ENCODE measurements at regions not wholly inside any gene's neighbourhood (a gene's known extent, or its start where the extent isn't known, plus 50 kb on each side); places are given as distances from the start of the nearest gene placed in this dataset.

DNA sequence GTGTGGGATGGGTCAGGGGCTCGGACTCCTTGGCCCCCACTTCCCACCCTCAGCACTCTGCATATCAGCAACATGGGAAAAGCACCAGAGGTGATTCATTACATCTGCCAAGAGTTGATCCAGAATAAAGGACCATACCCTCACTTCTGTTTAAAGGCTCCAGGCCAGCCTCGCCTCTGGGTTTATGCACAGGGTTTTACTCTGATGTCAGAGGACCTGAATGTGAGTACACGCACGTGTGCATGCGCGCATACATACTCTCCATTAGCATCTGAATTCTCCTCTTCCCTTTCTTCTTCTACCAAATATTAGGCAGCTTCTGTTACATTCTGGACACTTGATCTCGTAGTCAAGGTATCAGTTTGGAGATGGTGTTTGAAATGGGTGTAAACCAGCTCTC, 114.7 kb upstream of the SPTLC3 start:
- H3K27me3 ChIP-seq = no peaks in the 10 kb centered on the region
- no peak for DNase-seq (ENCODE audit: low spot score in 2 of 2)
- H3K4me3 ChIP-seq = no peak overlapping the region
- no peaks in the 10 kb centered on the region for H3K9me3 ChIP-seq
- no peaks in the 10 kb centered on the region for H3K36me3 ChIP-seq
- no peaks in the 10 kb centered on the region for H3K4me1 ChIP-seq
- TF ChIP-seq, protein P1, sequence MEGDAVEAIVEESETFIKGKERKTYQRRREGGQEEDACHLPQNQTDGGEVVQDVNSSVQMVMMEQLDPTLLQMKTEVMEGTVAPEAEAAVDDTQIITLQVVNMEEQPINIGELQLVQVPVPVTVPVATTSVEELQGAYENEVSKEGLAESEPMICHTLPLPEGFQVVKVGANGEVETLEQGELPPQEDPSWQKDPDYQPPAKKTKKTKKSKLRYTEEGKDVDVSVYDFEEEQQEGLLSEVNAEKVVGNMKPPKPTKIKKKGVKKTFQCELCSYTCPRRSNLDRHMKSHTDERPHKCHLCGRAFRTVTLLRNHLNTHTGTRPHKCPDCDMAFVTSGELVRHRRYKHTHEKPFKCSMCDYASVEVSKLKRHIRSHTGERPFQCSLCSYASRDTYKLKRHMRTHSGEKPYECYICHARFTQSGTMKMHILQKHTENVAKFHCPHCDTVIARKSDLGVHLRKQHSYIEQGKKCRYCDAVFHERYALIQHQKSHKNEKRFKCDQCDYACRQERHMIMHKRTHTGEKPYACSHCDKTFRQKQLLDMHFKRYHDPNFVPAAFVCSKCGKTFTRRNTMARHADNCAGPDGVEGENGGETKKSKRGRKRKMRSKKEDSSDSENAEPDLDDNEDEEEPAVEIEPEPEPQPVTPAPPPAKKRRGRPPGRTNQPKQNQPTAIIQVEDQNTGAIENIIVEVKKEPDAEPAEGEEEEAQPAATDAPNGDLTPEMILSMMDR (IDR thresholded peaks at IDR 0.05) = no peak
- 84 to 91% methylated on average over 7 of the region's 7 CpGs for WGBS, 2 donors
- no peak overlapping the region for H3K27ac ChIP-seq

- no peak overlapping the region for H3K4me3 ChIP-seq
- WGBS, 2 donors = 96 to 98% methylated on average over 2 of the region's 2 CpGs
- H3K27ac ChIP-seq = no peak overlapping the region
- H3K9me3 ChIP-seq = no peaks in the 10 kb centered on the region
- H3K36me3 ChIP-seq = no peaks in the 10 kb centered on the region
- TF ChIP-seq, protein P1 (IDR thresholded peaks at IDR 0.05) = no peak
- TF ChIP-seq POLR2A (IDR thresholded peaks at IDR 0.05) (no peak), EP300 (IDR thresholded peaks at IDR 0.05) (no peak)
- no peaks in the 10 kb centered on the region for H3K27me3 ChIP-seq
- H3K4me1 ChIP-seq = no peaks in the 10 kb centered on the region
- DNase-seq (ENCODE audit: low spot score in 2 of 2) = no peak
Observed at GRCh38 chr20:12896180-12896579, 112.6 kb upstream of the SPTLC3 start.

GRCh38 chr20:12902992-12903391, 105.8 kb upstream of the SPTLC3 start:
- 66 to 73% methylated on average over 4 of the region's 4 CpGs for WGBS, 2 donors
- no peak for DNase-seq (ENCODE audit: low spot score in 2 of 2)
- Histone ChIP-seq H3K36me3 (no peaks in the 10 kb centered on the region), H3K9me3 (no peaks in the 10 kb centered on the region), H3K4me3 (no peak overlapping the region), H3K27me3 (no peaks in the 10 kb centered on the region), H3K27ac (no peak overlapping the region), H3K4me1 (no peaks in the 10 kb centered on the region)
- TF ChIP-seq EP300 (IDR thresholded peaks at IDR 0.05) (no peak), POLR2A (IDR thresholded peaks at IDR 0.05) (no peak)
- TF ChIP-seq, protein P1 (IDR thresholded peaks at IDR 0.05) = no peak

- H3K27ac ChIP-seq = no peak overlapping the region
- no peaks in the 10 kb centered on the region for H3K36me3 ChIP-seq
- 63 to 73% methylated on average over 2 of the region's 2 CpGs for WGBS, 2 donors
- H3K4me1 ChIP-seq = no peaks in the 10 kb centered on the region
- H3K9me3 ChIP-seq = no peaks in the 10 kb centered on the region
- no peak overlapping the region for H3K4me3 ChIP-seq
- TF ChIP-seq POLR2A (IDR thresholded peaks at IDR 0.05) (no peak), EP300 (IDR thresholded peaks at IDR 0.05) (no peak)
- TF ChIP-seq, protein P1 (IDR thresholded peaks at IDR 0.05) = no peak
- H3K27me3 ChIP-seq = no peaks in the 10 kb centered on the region
- no peak for DNase-seq (ENCODE audit: low spot score in 2 of 2)
Observed at GRCh38 chr20:12906361-12906760, 102.4 kb upstream of the SPTLC3 start.

- Histone ChIP-seq H3K4me1 (no peaks in the 10 kb centered on the region), H3K4me3 (no peak overlapping the region), H3K27ac (no peak overlapping the region), H3K27me3 (no peaks in the 10 kb centered on the region), H3K9me3 (no peaks in the 10 kb centered on the region), H3K36me3 (no peaks in the 10 kb centered on the region)
- WGBS, 2 donors = 73 to 78% methylated on average over 5 of the region's 5 CpGs
- no peak for DNase-seq (ENCODE audit: low spot score in 2 of 2)
- TF ChIP-seq POLR2A (IDR thresholded peaks at IDR 0.05) (no peak), EP300 (IDR thresholded peaks at IDR 0.05) (no peak)
- TF ChIP-seq, protein P1 (IDR thresholded peaks at IDR 0.05) = no peak
Observed at GRCh38 chr20:12911372-12911771, 97.4 kb upstream of the SPTLC3 start.

Measured in tibial nerve (tissue), 4 donors.